GM12878 (cell line): ENCODE measurements at regions not wholly inside any gene's neighbourhood (a gene's known extent, or its start where the extent isn't known, plus 50 kb on each side); places are given as distances from the start of the nearest gene placed in this dataset.

ENCODE experiments used
- ATAC-seq: fragments of 200-7000 bp; cut with Tn5 transposase; 3 replicates; pipeline ENCODE4 v1.9.1; 2020; ENCODE audit warnings: mild to moderate bottlenecking, moderate library complexity
- BruUV-seq: library from RNA; stranded (reverse); fragments of 400-500 nt; replicated peaks from 2 replicates; lab custom pipeline; 2021; lab: Mats Ljungman, UMichigan
- CTCF ChIA-PET: fragments of 300-600 bp; sonication (Branson Sonifier 250); formaldehyde crosslinking; extraction: SDS; loops from one replicate; lab custom pipeline; 2021; ENCODE audit warnings: inconsistent platforms; lab: Yijun Ruan, JAX
- POLR2A ChIA-PET: fragments of 350-600 bp; formaldehyde crosslinking; extraction: SDS; loops from one replicate; lab custom pipeline; 2021; ENCODE audit warnings: inconsistent platforms; lab: Charles Lee
- RAD21 ChIA-PET: fragments of 300-600 bp; sonication (Branson Sonifier 250); formaldehyde crosslinking; loops from one replicate; lab custom pipeline; 2023; ENCODE audit warnings: antibody characterized with exemption; ENCODE audit not compliant: unreplicated experiment; lab: Charles Lee
- SMC1A ChIA-PET: fragments of 300-600 bp; sonication (Branson Sonifier 250); formaldehyde crosslinking; loops from one replicate; lab custom pipeline; 2023; ENCODE audit not compliant: unreplicated experiment, uncharacterized antibody; lab: Charles Lee
- DNase-seq: peaks from one replicate; pipeline ENCODE4 v3.0.0-alpha.2; 2011; ENCODE audit warnings: low read depth, low spot score
- FAIRE-seq: peaks from 3 replicates; lab custom pipeline; 2011; peaks lifted over from hg19 to GRCh38; lab: Jason Lieb, UNC
- H2AFZ ChIP-seq: 2 replicates; pipeline ENCODE4 v1.6.0; 2011; ENCODE audit warnings: low read depth, low read length, control low read depth; ENCODE audit not compliant: control insufficient read depth
- H3K27ac ChIP-seq: 2 replicates; pipeline ENCODE4 v1.5.1; 2011; ENCODE audit warnings: control low read depth; ENCODE audit not compliant: control insufficient read depth, insufficient read depth
- H3K27me3 ChIP-seq, 2 experiments: replicated peaks in 1 of 2; 2 replicates each; pipeline versions ENCODE4 v1.6.0 to v1.6.1; 2011; ENCODE audit warnings: low read length in 1 of 2; ENCODE audit not compliant: control insufficient read depth in 2 of 2, insufficient read depth in 2 of 2
- H3K36me3 ChIP-seq, 2 experiments: 2 replicates each; pipeline ENCODE4 v1.5.1; 2011; ENCODE audit warnings: low read length in 1 of 2; ENCODE audit not compliant: control insufficient read depth in 2 of 2, insufficient read depth in 2 of 2
- H3K4me1 ChIP-seq: 2 replicates; pipeline ENCODE4 v1.6.1; 2011; ENCODE audit warnings: mild to moderate bottlenecking, low read length, moderate library complexity, mixed read lengths; ENCODE audit not compliant: control insufficient read depth, insufficient read depth
- H3K4me2 ChIP-seq: 2 replicates; pipeline ENCODE4 v1.6.0; 2011; ENCODE audit warnings: control low read depth; ENCODE audit not compliant: control insufficient read depth, insufficient read depth
- H3K4me3 ChIP-seq: fragments of 200-600 bp; sonication (generic); 2 replicates; pipeline ENCODE4 v1.5.1; 2016
- H3K79me2 ChIP-seq: 2 replicates; pipeline ENCODE4 v1.6.0; 2011; ENCODE audit warnings: low read length; ENCODE audit not compliant: control insufficient read depth, insufficient read depth
- H3K9ac ChIP-seq: 2 replicates; pipeline ENCODE4 v1.8.0; 2011; ENCODE audit warnings: low read length, control low read depth, mixed read lengths; ENCODE audit not compliant: control insufficient read depth, insufficient read depth
- H3K9me3 ChIP-seq: replicated peaks from 3 replicates; pipeline ENCODE4 v1.5.1; 2011; ENCODE audit warnings: mild to moderate bottlenecking, low read length; ENCODE audit not compliant: control insufficient read depth, insufficient read depth
- H4K20me1 ChIP-seq: 2 replicates; pipeline ENCODE4 v1.6.0; 2011; ENCODE audit not compliant: control insufficient read depth, insufficient read depth
- CHD1 ChIP-seq: IDR thresholded peaks from 2 replicates; pipeline ENCODE4 v1.6.1; 2012; ENCODE audit warnings: low read depth, low read length, improper control_type of control experiment
- CREB1 ChIP-seq: IDR thresholded peaks from 2 replicates; pipeline ENCODE4 v1.6.1; 2012; ENCODE audit warnings: low read depth, mild to moderate bottlenecking, inconsistent platforms
- CREM ChIP-seq: IDR thresholded peaks from 2 replicates; pipeline ENCODE4 v1.6.1; 2014; ENCODE audit warnings: antibody characterized with exemption, low read depth
- MEF2A ChIP-seq: IDR thresholded peaks from 2 replicates; pipeline ENCODE4 v1.6.1; 2011; ENCODE audit warnings: low read depth, mild to moderate bottlenecking, low read length, moderate library complexity; ENCODE audit not compliant: insufficient read depth
- NBN ChIP-seq: fragments of 450-650 bp; IDR thresholded peaks from 2 replicates; pipeline ENCODE4 v1.6.1; 2016
- PML ChIP-seq: IDR thresholded peaks from 2 replicates; pipeline ENCODE4 v1.6.1; 2012; ENCODE audit warnings: low read length, inconsistent platforms
- POU2F2 ChIP-seq: IDR thresholded peaks from 3 replicates; pipeline ENCODE4 v1.6.1; 2011; ENCODE audit warnings: low read depth, mild to moderate bottlenecking, low read length, borderline replicate concordance
- RBBP5 ChIP-seq: fragments of 200-600 bp; sonication (generic); conservative IDR thresholded peaks from 2 replicates; pipeline ENCODE4 v1.6.1; 2016
- RFX5 ChIP-seq: IDR thresholded peaks from 2 replicates; pipeline ENCODE4 v1.6.1; 2011; ENCODE audit warnings: low read depth, low read length, improper control_type of control experiment
- TCF7 ChIP-seq: IDR thresholded peaks from 2 replicates; pipeline ENCODE4 v1.6.1; 2014; ENCODE audit warnings: antibody characterized with exemption, borderline replicate concordance
- ZNF24 ChIP-seq: fragments of 450-650 bp; IDR thresholded peaks from 2 replicates; pipeline ENCODE4 v1.6.1; 2017; ENCODE audit warnings: antibody characterized with exemption, mild to moderate bottlenecking
- WGBS: methylation state at CpG from one replicate; pipeline ENCODE4 v1.1.6; 2016; ENCODE audit warnings: low lambda C conversion rate; ENCODE audit not compliant: insufficient replicate concordance, insufficient coverage; ENCODE audit errors: missing lambda C conversion rate; 5-methylcytosine and 5-hydroxymethylcytosine counted together
- in situ Hi-C: fragments of 300-500 bp; cut with MboI; formaldehyde crosslinking; loops from 9 replicates; pipeline ENCODE4 v1.14.3; 2018; ENCODE audit warnings: mixed read lengths
- intact Hi-C: fragments of 100-400 bp; cut with micrococcal nuclease; formaldehyde crosslinking; loops from one replicate; pipeline ENCODE4 v1.14.2; 2022; ENCODE audit not compliant: unreplicated experiment
- TF ChIP-seq, protein P1 (sequence below): fragments of 450-650 bp; IDR thresholded peaks from 2 replicates; pipeline ENCODE4 v1.6.1; 2014; ENCODE audit warnings: mild to moderate bottlenecking
- TF ChIP-seq, protein P2 (sequence below): fragments of 150-350 bp; IDR thresholded peaks from 2 replicates; pipeline ENCODE4 v1.6.1; 2016; ENCODE audit warnings: low read depth, low read length
- TF ChIP-seq, protein P3 (sequence below): fragments of 450-650 bp; IDR thresholded peaks from 2 replicates; pipeline ENCODE4 v1.6.1; 2018; ENCODE audit warnings: mild to moderate bottlenecking, low read depth, moderate library complexity; ENCODE audit not compliant: partially characterized antibody
- TF ChIP-seq, protein P4 (sequence below): IDR thresholded peaks from 2 replicates; pipeline ENCODE4 v1.6.1; 2011; ENCODE audit warnings: borderline replicate concordance, low read depth, mild to moderate bottlenecking, moderate library complexity, mixed read lengths, low read length; ENCODE audit not compliant: insufficient read depth; ENCODE audit errors: extremely low read length

DNA sequence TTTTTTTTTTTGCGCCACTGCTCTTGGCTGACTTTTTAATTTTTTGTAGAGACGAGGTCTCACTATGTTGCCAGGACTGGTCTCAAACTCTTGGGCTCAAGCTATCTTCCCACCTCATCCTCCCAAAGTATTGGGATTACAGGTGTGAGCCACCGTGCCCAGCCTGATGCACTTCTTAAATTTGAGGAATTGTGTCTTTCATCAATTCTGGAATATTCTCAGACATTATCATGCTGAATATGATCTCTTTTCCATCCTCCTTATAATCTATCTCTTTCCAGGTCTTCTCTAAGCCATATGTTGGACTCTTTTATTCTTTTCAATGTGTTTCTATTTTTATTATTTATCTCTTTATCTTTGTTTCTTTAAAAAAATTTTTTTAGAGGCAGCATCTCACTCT is 196.2 kb upstream of the IER5L start:
- in situ Hi-C loops = no loop called here
- ChIA-PET CTCF (interaction anchor here (1.5 kb wide), 1 partner anchor 8 kb away, joined by 5 read pairs; no protein-coding TSS in a partner anchor), POLR2A (no interaction called here)

More for the DNA sequence above, 196.2 kb upstream of the IER5L start:
- Histone ChIP-seq H3K36me3 (no peaks in the 10 kb centered on the region), H3K4me2 (no peak overlapping the region), H3K79me2 (no peaks in the 10 kb centered on the region), H3K4me1 (no peaks in the 10 kb centered on the region), H2AFZ (no peak overlapping the region), H4K20me1 (no peaks in the 10 kb centered on the region), H3K9ac (no peak overlapping the region), H3K27me3 (no peaks in the 10 kb centered on the region; a peak in 2 of 4 replicates), H3K4me3 (no peak overlapping the region), H3K27ac (no peak overlapping the region), H3K9me3 (no peaks in the 10 kb centered on the region; the same call in 2 of the 3 replicates)
- TF ChIP-seq NBN = no peak
- TF ChIP-seq ZNF24 = no peak
- TF ChIP-seq, protein P1, sequence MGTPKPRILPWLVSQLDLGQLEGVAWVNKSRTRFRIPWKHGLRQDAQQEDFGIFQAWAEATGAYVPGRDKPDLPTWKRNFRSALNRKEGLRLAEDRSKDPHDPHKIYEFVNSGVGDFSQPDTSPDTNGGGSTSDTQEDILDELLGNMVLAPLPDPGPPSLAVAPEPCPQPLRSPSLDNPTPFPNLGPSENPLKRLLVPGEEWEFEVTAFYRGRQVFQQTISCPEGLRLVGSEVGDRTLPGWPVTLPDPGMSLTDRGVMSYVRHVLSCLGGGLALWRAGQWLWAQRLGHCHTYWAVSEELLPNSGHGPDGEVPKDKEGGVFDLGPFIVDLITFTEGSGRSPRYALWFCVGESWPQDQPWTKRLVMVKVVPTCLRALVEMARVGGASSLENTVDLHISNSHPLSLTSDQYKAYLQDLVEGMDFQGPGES = no peak
- TF ChIP-seq, protein P2, sequence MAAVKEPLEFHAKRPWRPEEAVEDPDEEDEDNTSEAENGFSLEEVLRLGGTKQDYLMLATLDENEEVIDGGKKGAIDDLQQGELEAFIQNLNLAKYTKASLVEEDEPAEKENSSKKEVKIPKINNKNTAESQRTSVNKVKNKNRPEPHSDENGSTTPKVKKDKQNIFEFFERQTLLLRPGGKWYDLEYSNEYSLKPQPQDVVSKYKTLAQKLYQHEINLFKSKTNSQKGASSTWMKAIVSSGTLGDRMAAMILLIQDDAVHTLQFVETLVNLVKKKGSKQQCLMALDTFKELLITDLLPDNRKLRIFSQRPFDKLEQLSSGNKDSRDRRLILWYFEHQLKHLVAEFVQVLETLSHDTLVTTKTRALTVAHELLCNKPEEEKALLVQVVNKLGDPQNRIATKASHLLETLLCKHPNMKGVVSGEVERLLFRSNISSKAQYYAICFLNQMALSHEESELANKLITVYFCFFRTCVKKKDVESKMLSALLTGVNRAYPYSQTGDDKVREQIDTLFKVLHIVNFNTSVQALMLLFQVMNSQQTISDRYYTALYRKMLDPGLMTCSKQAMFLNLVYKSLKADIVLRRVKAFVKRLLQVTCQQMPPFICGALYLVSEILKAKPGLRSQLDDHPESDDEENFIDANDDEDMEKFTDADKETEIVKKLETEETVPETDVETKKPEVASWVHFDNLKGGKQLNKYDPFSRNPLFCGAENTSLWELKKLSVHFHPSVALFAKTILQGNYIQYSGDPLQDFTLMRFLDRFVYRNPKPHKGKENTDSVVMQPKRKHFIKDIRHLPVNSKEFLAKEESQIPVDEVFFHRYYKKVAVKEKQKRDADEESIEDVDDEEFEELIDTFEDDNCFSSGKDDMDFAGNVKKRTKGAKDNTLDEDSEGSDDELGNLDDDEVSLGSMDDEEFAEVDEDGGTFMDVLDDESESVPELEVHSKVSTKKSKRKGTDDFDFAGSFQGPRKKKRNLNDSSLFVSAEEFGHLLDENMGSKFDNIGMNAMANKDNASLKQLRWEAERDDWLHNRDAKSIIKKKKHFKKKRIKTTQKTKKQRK = no peak
- no peak for TF ChIP-seq TCF7
- no peak for TF ChIP-seq CREB1
- no peak for TF ChIP-seq RFX5
- TF ChIP-seq, protein P3, sequence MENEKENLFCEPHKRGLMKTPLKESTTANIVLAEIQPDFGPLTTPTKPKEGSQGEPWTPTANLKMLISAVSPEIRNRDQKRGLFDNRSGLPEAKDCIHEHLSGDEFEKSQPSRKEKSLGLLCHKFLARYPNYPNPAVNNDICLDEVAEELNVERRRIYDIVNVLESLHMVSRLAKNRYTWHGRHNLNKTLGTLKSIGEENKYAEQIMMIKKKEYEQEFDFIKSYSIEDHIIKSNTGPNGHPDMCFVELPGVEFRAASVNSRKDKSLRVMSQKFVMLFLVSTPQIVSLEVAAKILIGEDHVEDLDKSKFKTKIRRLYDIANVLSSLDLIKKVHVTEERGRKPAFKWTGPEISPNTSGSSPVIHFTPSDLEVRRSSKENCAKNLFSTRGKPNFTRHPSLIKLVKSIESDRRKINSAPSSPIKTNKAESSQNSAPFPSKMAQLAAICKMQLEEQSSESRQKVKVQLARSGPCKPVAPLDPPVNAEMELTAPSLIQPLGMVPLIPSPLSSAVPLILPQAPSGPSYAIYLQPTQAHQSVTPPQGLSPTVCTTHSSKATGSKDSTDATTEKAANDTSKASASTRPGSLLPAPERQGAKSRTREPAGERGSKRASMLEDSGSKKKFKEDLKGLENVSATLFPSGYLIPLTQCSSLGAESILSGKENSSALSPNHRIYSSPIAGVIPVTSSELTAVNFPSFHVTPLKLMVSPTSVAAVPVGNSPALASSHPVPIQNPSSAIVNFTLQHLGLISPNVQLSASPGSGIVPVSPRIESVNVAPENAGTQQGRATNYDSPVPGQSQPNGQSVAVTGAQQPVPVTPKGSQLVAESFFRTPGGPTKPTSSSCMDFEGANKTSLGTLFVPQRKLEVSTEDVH = no peak
- TF ChIP-seq CREM = no peak
- no peak for TF ChIP-seq CHD1
- TF ChIP-seq, protein P4, sequence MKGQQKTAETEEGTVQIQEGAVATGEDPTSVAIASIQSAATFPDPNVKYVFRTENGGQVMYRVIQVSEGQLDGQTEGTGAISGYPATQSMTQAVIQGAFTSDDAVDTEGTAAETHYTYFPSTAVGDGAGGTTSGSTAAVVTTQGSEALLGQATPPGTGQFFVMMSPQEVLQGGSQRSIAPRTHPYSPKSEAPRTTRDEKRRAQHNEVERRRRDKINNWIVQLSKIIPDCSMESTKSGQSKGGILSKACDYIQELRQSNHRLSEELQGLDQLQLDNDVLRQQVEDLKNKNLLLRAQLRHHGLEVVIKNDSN = no peak
- TF ChIP-seq PML = no peak
- no peak for TF ChIP-seq RBBP5
- TF ChIP-seq POU2F2 = no peak
- TF ChIP-seq MEF2A = no peak
- no peak for DNase-seq
- intact Hi-C loops = no loop called here
- FAIRE-seq = no peak
- no peak for ATAC-seq
- no TSS peak for BruUV-seq
- RAD21 ChIA-PET = no interaction called here
- SMC1A ChIA-PET = interaction anchor here (0.7 to 1.4 kb wide), 2 partner anchors 14 to 122 kb away, joined by 3 read pairs; no protein-coding TSS in a partner anchor
- WGBS = 64% methylated on average over 3 of the region's 3 CpGs
